Activated naive CD8-positive, alpha-beta T cell treated with anti-CD3 and anti-CD28 coated beads, Interleukin-2, amount 10 ng/mL, durations not matched to agents 7 days and 5 days (primary cell): ENCODE measurements at regions not wholly inside any gene's neighbourhood (a gene's known extent, or its start where the extent isn't known, plus 50 kb on each side); places are given as distances from the start of the nearest gene placed in this dataset.
"Not testable (repeated sequence)": the region's sequence is repeated elsewhere in the genome, so short reads cannot be mapped to it uniquely, and the experiment has no call there.

Source experiments
- ATAC-seq: fragments of 150-1000 bp; cut with Tn5 transposase; one replicate; pipeline ENCODE4 v1.10.0; 2021; ENCODE audit warnings: low read depth, moderate library complexity
- POLR2A ChIA-PET: fragments of 350-600 bp; sonication (Branson Sonifier 250); formaldehyde crosslinking; loops from one replicate; lab custom pipeline; 2021; ENCODE audit warnings: antibody characterized with exemption; lab: Charles Lee
- DNase-seq: peaks from one replicate; pipeline ENCODE4 v3.0.0; 2021
- H3K27ac Mint-ChIP-seq: one replicate; pipeline ENCODE4 v1.8.0; 2022; ENCODE audit warnings: mild to moderate bottlenecking, mixed read lengths
- H3K27me3 Mint-ChIP-seq: one replicate; pipeline ENCODE4 v1.8.0; 2022; ENCODE audit warnings: mild to moderate bottlenecking, moderate library complexity, mixed read lengths
- H3K36me3 Mint-ChIP-seq: one replicate; pipeline ENCODE4 v1.8.0; 2021; ENCODE audit warnings: mild to moderate bottlenecking, mixed read lengths
- H3K4me1 Mint-ChIP-seq: one replicate; pipeline ENCODE4 v1.8.0; 2021; ENCODE audit warnings: mixed read lengths
- H3K4me3 Mint-ChIP-seq: one replicate; pipeline ENCODE4 v1.8.0; 2022; ENCODE audit warnings: mild to moderate bottlenecking, moderate library complexity, mixed read lengths
- H3K9me3 Mint-ChIP-seq: one replicate; pipeline ENCODE4 v1.8.0; 2021; ENCODE audit warnings: mixed read lengths

GRCh38 chr12:66800046-66800445 lies 121.2 kb upstream of the GRIP1 start:
- DNase-seq (no peak), ATAC-seq (no peak)
- H3K27me3 Mint-ChIP-seq, result peaks cover 5% of the 10 kb centered on the region
- peaks cover 4% of the 10 kb centered on the region for H3K4me1 Mint-ChIP-seq
- peaks cover 4% of the 10 kb centered on the region for H3K9me3 Mint-ChIP-seq
- H3K4me3 Mint-ChIP-seq, result no peak overlapping the region
- H3K36me3 Mint-ChIP-seq, result peaks cover 1% of the 10 kb centered on the region
- no peak overlapping the region for H3K27ac Mint-ChIP-seq
- POLR2A ChIA-PET, result no interaction called here

- Mint-ChIP-seq H3K9me3 (peaks cover 2% of the 10 kb centered on the region), H3K27ac (no peak overlapping the region), H3K4me1 (peaks cover 4% of the 10 kb centered on the region), H3K4me3 (no peak overlapping the region), H3K36me3 (peaks cover 3% of the 10 kb centered on the region), H3K27me3 (peaks cover 4% of the 10 kb centered on the region)
- DNase-seq (no peak), ATAC-seq (no peak)
- POLR2A ChIA-PET, result no interaction called here
Observed at GRCh38 chr12:66803930-66804329, 125.1 kb upstream of the GRIP1 start.

GRCh38 chr12:66804563-66804974 lies 125.7 kb upstream of the GRIP1 start:
- POLR2A ChIA-PET, result no interaction called here
- no peak for ATAC-seq
- Mint-ChIP-seq H3K9me3 (peaks cover 2% of the 10 kb centered on the region), H3K36me3 (peaks cover 3% of the 10 kb centered on the region), H3K27me3 (peaks cover 4% of the 10 kb centered on the region), H3K4me1 (peaks cover 2% of the 10 kb centered on the region), H3K4me3 (no peak overlapping the region), H3K27ac (no peak overlapping the region)
- no peak for DNase-seq

- peaks cover 8% of the 10 kb centered on the region for H3K4me1 Mint-ChIP-seq
- POLR2A ChIA-PET, result no interaction called here
- DNase-seq, result no peak
- H3K9me3 Mint-ChIP-seq, result peaks cover 4% of the 10 kb centered on the region
- no peak for ATAC-seq
- no peak overlapping the region for H3K27ac Mint-ChIP-seq
- peaks cover 4% of the 10 kb centered on the region for H3K36me3 Mint-ChIP-seq
- H3K4me3 Mint-ChIP-seq, result no peak overlapping the region
- peaks cover 4% of the 10 kb centered on the region for H3K27me3 Mint-ChIP-seq
Observed at GRCh38 chr12:66808606-66809005, 129.7 kb upstream of the GRIP1 start.

GRCh38 chr12:66813137-66813892 lies 134.4 kb upstream of the GRIP1 start:
- POLR2A ChIA-PET, result no interaction called here
- ATAC-seq (peak; percentile 56), DNase-seq (no peak)
- H3K9me3 Mint-ChIP-seq, result peaks cover 2% of the 10 kb centered on the region
- peaks cover 3% of the 10 kb centered on the region for H3K36me3 Mint-ChIP-seq
- peaks cover 15% of the 10 kb centered on the region for H3K4me1 Mint-ChIP-seq
- H3K27me3 Mint-ChIP-seq, result peaks cover 2% of the 10 kb centered on the region
- no peak overlapping the region for H3K4me3 Mint-ChIP-seq
- H3K27ac Mint-ChIP-seq, result peak overlapping the region; percentile 7

GRCh38 chr12:66819587-66819986 lies 140.7 kb upstream of the GRIP1 start:
- Mint-ChIP-seq H3K27ac (no peak overlapping the region), H3K27me3 (no peaks in the 10 kb centered on the region), H3K9me3 (no peaks in the 10 kb centered on the region), H3K4me1 (peaks cover 4% of the 10 kb centered on the region), H3K36me3 (peaks cover 3% of the 10 kb centered on the region), H3K4me3 (no peak overlapping the region)
- ATAC-seq, result no peak
- no peak for DNase-seq
- POLR2A ChIA-PET, result no interaction called here

- Mint-ChIP-seq H3K9me3 (no peaks in the 10 kb centered on the region), H3K36me3 (peaks cover 5% of the 10 kb centered on the region), H3K4me3 (no peak overlapping the region), H3K27me3 (no peaks in the 10 kb centered on the region), H3K27ac (no peak overlapping the region), H3K4me1 (no peaks in the 10 kb centered on the region)
- ATAC-seq, result no peak
- POLR2A ChIA-PET, result interaction anchor here (0.6 kb wide), 1 partner anchor 446 kb away, joined by 3 read pairs; no protein-coding TSS in a partner anchor
- no peak for DNase-seq
Observed at GRCh38 chr12:66822961-66823360, 144.1 kb upstream of the GRIP1 start.

- POLR2A ChIA-PET, result no interaction called here
- Mint-ChIP-seq H3K4me3 (no peak overlapping the region), H3K9me3 (no peaks in the 10 kb centered on the region), H3K27me3 (no peaks in the 10 kb centered on the region), H3K4me1 (peaks cover 6% of the 10 kb centered on the region), H3K36me3 (peaks cover 7% of the 10 kb centered on the region), H3K27ac (no peak overlapping the region)
- DNase-seq, result no peak
- no peak for ATAC-seq
Observed at GRCh38 chr12:66823857-66824570, 145.1 kb upstream of the GRIP1 start.

GRCh38 chr12:66825921-66826320 lies 147.0 kb upstream of the GRIP1 start:
- ATAC-seq, H3K4me3 Mint-ChIP-seq, POLR2A ChIA-PET, DNase-seq, H3K27me3 Mint-ChIP-seq, H3K27ac Mint-ChIP-seq, H3K36me3 Mint-ChIP-seq, H3K9me3 Mint-ChIP-seq: not testable (repeated sequence)
- H3K4me1 Mint-ChIP-seq, result peaks cover 20% of the 10 kb centered on the region

- H3K9me3 Mint-ChIP-seq, result no peaks in the 10 kb centered on the region
- POLR2A ChIA-PET, result interaction anchor here (0.5 to 1.5 kb wide), 4 partner anchors 9 to 989 kb away, joined by 3 to 4 read pairs (median 3); no protein-coding TSS in a partner anchor
Observed at GRCh38 chr12:66829660-66830325, 150.9 kb upstream of the GRIP1 start.

DNA sequence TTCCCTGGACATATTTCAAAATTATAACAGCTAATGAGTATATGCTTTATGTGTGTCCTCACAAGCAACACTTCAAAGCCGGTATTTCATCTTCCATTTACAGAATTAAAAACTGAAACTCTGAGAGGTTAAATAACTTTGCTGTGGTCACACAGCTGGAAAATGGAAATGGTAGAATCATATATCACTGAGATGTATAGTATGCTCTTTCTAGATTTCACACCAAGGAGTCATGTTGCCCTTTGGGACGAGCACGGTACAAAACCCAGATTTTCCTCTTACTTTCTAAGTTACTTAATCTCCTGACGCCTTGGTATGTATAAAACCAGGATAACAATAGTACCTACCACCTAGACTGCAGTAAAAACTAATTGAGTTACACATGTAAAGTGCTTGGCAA lies 152.6 kb upstream of the GRIP1 start:
- POLR2A ChIA-PET, result no interaction called here
- H3K27ac Mint-ChIP-seq, result no peak overlapping the region
- peaks cover 6% of the 10 kb centered on the region for H3K36me3 Mint-ChIP-seq
- H3K4me1 Mint-ChIP-seq, result peaks cover 42% of the 10 kb centered on the region
- no peaks in the 10 kb centered on the region for H3K27me3 Mint-ChIP-seq
- H3K4me3 Mint-ChIP-seq, result no peak overlapping the region
- DNase-seq (no peak), ATAC-seq (no peak)
- H3K9me3 Mint-ChIP-seq, result no peaks in the 10 kb centered on the region

More at GRCh38 chr12:66829660-66830325, 150.9 kb upstream of the GRIP1 start:
- Mint-ChIP-seq H3K27me3 (no peaks in the 10 kb centered on the region), H3K4me3 (peak overlapping the region; percentile 53), H3K4me1 (peaks cover 42% of the 10 kb centered on the region), H3K27ac (peak overlapping the region; percentile 89), H3K36me3 (peaks cover 10% of the 10 kb centered on the region)
- DNase-seq (no peak), ATAC-seq (peak; percentile 97)

DNA sequence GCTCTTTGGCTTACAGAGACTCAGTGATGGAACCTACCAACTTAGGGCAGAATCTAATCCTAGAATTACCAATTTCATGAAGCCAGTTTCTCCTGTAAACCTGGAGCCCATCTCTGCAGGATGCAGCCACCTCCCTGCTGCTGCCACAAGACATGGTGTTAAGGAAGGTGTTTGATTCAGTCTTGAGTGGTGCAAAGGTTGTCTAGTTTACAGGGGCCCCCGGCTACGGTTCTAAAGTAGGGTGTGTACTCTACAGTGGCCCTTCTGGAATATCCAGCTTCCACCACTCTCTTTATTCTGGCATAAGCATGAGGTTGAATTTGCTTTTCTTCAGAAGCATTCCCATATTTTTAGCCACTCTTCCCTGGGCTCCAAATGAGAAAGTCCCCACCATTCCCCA lies 154.1 kb upstream of the GRIP1 start:
- H3K4me1 Mint-ChIP-seq, result peaks cover 47% of the 10 kb centered on the region

DNA sequence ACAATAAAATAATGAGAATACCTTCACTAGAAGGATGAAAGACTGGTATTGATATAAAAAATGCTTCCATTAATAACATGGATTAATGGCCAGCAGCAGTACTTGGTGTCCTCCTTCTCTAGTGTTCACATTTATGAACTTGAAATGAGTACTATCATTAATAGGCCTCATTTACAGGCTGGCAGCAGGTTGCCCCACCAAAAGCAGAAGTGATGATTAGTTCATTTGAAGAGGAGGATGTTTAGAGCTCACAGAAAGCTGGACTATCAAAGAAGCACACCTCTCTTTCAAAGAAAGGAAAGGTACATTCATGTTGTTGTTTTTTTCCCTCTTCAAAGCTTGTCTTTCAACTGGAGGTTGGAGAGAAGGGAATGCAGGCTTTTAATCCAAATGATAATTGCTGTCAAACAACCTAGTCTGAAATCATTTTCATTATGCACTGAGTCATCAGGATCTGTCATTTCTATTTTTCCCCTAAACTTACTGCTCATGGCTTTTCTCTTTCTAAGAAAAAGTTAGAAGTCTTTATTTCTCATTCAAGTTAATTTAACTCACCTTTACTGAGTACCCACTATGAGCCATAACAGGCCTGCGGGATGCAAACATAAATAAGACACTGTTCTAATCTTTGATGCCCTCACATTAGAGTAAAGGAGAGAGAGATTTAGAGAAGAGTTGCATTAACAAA lies 157.9 kb upstream of the GRIP1 start:
- H3K4me3 Mint-ChIP-seq, result no peak overlapping the region

More for the DNA sequence above, 154.1 kb upstream of the GRIP1 start:
- H3K27ac Mint-ChIP-seq, result no peak overlapping the region
- H3K36me3 Mint-ChIP-seq, result peaks cover 7% of the 10 kb centered on the region
- H3K9me3 Mint-ChIP-seq, result peaks cover 2% of the 10 kb centered on the region
- POLR2A ChIA-PET, result no interaction called here
- ATAC-seq (no peak), DNase-seq (no peak)
- H3K4me3 Mint-ChIP-seq, result no peak overlapping the region
- no peaks in the 10 kb centered on the region for H3K27me3 Mint-ChIP-seq

More for the DNA sequence above, 157.9 kb upstream of the GRIP1 start:
- Mint-ChIP-seq H3K4me1 (peaks cover 21% of the 10 kb centered on the region), H3K36me3 (peaks cover 3% of the 10 kb centered on the region), H3K9me3 (peaks cover 2% of the 10 kb centered on the region), H3K27ac (no peak overlapping the region), H3K27me3 (no peaks in the 10 kb centered on the region)
- POLR2A ChIA-PET, result no interaction called here
- no peak for DNase-seq
- no peak for ATAC-seq
